Stimulated activated CD8-positive, alpha-beta memory T cell treated with anti-CD3 and anti-CD28 coated beads, Interleukin-4, amount 100 ng/mL, for 1 hour (primary cell): ENCODE measurements at regions not wholly inside any gene's neighbourhood (a gene's known extent, or its start where the extent isn't known, plus 50 kb on each side); places are given as distances from the start of the nearest gene placed in this dataset.

Source experiments
- DNase-seq, 2 donors: peaks; one replicate each; pipeline ENCODE4 v3.0.0-alpha.2; 2020; ENCODE audit warnings: low read depth in 2 of 2, low spot score in 1 of 2

- DNase-seq = no peak
These were observed 153.7 kb upstream of the GADL1 start for GRCh38 chr3:31048143-31048542.

- no peak for DNase-seq
These were observed 155.8 kb upstream of the GADL1 start for GRCh38 chr3:31050296-31050695.

GRCh38 chr3:31051226-31051625, 156.8 kb upstream of the GADL1 start:
- DNase-seq = no peak

GRCh38 chr3:31053299-31053698, 158.8 kb upstream of the GADL1 start:
- DNase-seq = no peak

GRCh38 chr3:31054032-31054431, 159.6 kb upstream of the GADL1 start:
- no peak for DNase-seq

- no peak for DNase-seq
These were observed 161.3 kb upstream of the GADL1 start for GRCh38 chr3:31055757-31056156.

- no peak for DNase-seq
These were observed 163.4 kb upstream of the GADL1 start for GRCh38 chr3:31057891-31058290.

GRCh38 chr3:31064021-31064420, 169.6 kb upstream of the GADL1 start:
- DNase-seq = no peak

GRCh38 chr3:31065765-31066164, 171.3 kb upstream of the GADL1 start:
- DNase-seq = no peak

GRCh38 chr3:31067004-31067403, 172.5 kb upstream of the GADL1 start:
- no peak for DNase-seq

- no peak for DNase-seq
These were observed 181.0 kb upstream of the GADL1 start for GRCh38 chr3:31075471-31075870.

- DNase-seq = no peak
These were observed 181.4 kb upstream of the GADL1 start for GRCh38 chr3:31075876-31076275.

- no peak for DNase-seq
These were observed 182.7 kb upstream of the GADL1 start for GRCh38 chr3:31077021-31077601.

- no peak for DNase-seq
These were observed 183.4 kb upstream of the GADL1 start for GRCh38 chr3:31077826-31078225.

GRCh38 chr3:31079689-31080088, 185.2 kb upstream of the GADL1 start:
- no peak for DNase-seq

GRCh38 chr3:31081018-31081662, 186.7 kb upstream of the GADL1 start:
- no peak for DNase-seq

GRCh38 chr3:31086148-31086547, 191.7 kb upstream of the GADL1 start:
- no peak for DNase-seq

GRCh38 chr3:31086698-31087097, 192.2 kb upstream of the GADL1 start:
- DNase-seq = no peak

GRCh38 chr3:31091748-31092147, 197.3 kb upstream of the GADL1 start:
- no peak for DNase-seq

GRCh38 chr3:31092748-31093589, 198.5 kb upstream of the GADL1 start:
- no peak for DNase-seq

- no peak for DNase-seq
These were observed 199.1 kb upstream of the GADL1 start for GRCh38 chr3:31093606-31094005.

- DNase-seq = no peak
These were observed 199.6 kb upstream of the GADL1 start for GRCh38 chr3:31094048-31094447.
